RWPE2 (cell line): ENCODE measurements at regions not wholly inside any gene's neighbourhood (a gene's known extent, or its start where the extent isn't known, plus 50 kb on each side); places are given as distances from the start of the nearest gene placed in this dataset.

Source experiments
- ATAC-seq: fragments of 200-7000 bp; cut with Tn5 transposase; 3 replicates; pipeline ENCODE4 v1.9.1; 2021; ENCODE audit warnings: low read depth
- DNase-seq: peaks from one replicate; pipeline ENCODE4 v3.0.0-alpha.2; 2020; ENCODE audit warnings: low spot score
- H3K27ac ChIP-seq: fragments of 450-650 bp; 2 replicates; pipeline ENCODE4 v1.5.1; 2017; ENCODE audit warnings: mild to moderate bottlenecking; ENCODE audit not compliant: poor library complexity, severe bottlenecking
- H3K27me3 ChIP-seq: fragments of 250-450 bp; sonication (Bioruptor Pico); 2 replicates; pipeline ENCODE4 v1.5.1; 2021; ENCODE audit warnings: mild to moderate bottlenecking, moderate library complexity; ENCODE audit not compliant: insufficient read depth, poor library complexity, severe bottlenecking
- H3K36me3 ChIP-seq: fragments of 250-450 bp; sonication (Bioruptor Pico); 2 replicates; pipeline ENCODE4 v1.5.1; 2020; ENCODE audit warnings: low read depth, mild to moderate bottlenecking, moderate library complexity
- H3K4me1 ChIP-seq: fragments of 250-450 bp; sonication (Bioruptor Pico); 2 replicates; pipeline ENCODE4 v1.5.1; 2021; ENCODE audit warnings: mild to moderate bottlenecking, moderate library complexity; ENCODE audit not compliant: insufficient read depth, poor library complexity, severe bottlenecking
- H3K4me3 ChIP-seq: fragments of 250-450 bp; sonication (Bioruptor Pico); 2 replicates; pipeline ENCODE4 v1.5.1; 2021; ENCODE audit warnings: mild to moderate bottlenecking, moderate library complexity; ENCODE audit not compliant: severe bottlenecking
- H3K9me3 ChIP-seq: fragments of 250-450 bp; sonication (Bioruptor Pico); 2 replicates; pipeline ENCODE4 v1.5.1; 2021; ENCODE audit warnings: mild to moderate bottlenecking, moderate library complexity; ENCODE audit not compliant: severe bottlenecking
- TF ChIP-seq, protein P1 (sequence below): fragments of 450-650 bp; IDR thresholded peaks from one replicate; pipeline ENCODE4 v1.5.1; 2017; ENCODE audit warnings: mild to moderate bottlenecking, moderate library complexity; ENCODE audit not compliant: poor library complexity, severe bottlenecking

DNA sequence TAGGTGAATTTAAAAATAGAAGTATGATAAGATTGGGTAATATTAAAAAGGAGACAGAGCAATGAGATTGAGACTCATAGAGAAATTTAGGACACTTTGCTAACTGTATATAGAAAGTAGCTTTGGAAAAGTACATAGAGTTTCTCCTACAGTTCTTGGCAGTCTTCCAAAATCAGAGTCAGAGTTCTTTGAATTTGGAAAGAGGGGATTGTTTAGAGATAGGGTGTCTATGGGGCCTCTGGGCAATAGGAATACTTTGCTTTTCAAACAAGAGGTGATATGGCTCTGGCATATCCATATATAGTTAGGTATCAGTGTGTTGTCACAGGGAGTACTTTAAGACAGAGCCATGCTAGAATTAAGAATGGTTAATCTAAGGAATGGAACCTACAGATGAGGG, 477.1 kb upstream of the KCNMB2 start:
- Histone ChIP-seq H3K9me3 (no peaks in the 10 kb centered on the region), H3K27me3 (no peaks in the 10 kb centered on the region)
- TF ChIP-seq, protein P1, sequence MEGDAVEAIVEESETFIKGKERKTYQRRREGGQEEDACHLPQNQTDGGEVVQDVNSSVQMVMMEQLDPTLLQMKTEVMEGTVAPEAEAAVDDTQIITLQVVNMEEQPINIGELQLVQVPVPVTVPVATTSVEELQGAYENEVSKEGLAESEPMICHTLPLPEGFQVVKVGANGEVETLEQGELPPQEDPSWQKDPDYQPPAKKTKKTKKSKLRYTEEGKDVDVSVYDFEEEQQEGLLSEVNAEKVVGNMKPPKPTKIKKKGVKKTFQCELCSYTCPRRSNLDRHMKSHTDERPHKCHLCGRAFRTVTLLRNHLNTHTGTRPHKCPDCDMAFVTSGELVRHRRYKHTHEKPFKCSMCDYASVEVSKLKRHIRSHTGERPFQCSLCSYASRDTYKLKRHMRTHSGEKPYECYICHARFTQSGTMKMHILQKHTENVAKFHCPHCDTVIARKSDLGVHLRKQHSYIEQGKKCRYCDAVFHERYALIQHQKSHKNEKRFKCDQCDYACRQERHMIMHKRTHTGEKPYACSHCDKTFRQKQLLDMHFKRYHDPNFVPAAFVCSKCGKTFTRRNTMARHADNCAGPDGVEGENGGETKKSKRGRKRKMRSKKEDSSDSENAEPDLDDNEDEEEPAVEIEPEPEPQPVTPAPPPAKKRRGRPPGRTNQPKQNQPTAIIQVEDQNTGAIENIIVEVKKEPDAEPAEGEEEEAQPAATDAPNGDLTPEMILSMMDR: no peak

DNA sequence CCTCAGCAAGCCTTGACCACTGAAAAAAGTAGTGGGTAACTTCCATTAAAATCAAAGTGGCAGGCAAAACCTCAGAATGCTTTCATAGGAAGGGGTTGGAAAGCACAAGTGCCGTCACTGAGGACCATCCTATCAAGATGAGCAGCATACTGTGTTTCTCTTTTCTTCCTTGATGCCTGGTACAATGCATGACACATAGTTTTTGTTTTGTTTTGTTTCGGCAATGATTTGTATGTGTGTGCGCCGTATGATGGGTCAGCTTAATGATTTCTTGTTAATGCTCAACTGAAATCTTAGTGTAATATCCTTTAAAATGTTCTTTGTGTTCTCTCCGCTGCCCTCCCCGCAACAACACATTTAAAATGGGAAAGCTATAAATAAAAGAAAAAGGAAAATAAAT, 476.4 kb upstream of the KCNMB2 start:
- Histone ChIP-seq H3K27me3 (no peaks in the 10 kb centered on the region), H3K4me3 (no peak overlapping the region), H3K27ac (no peak overlapping the region), H3K4me1 (no peaks in the 10 kb centered on the region), H3K9me3 (no peaks in the 10 kb centered on the region), H3K36me3 (no peaks in the 10 kb centered on the region)
- no peak for DNase-seq
- no peak for ATAC-seq
- TF ChIP-seq, protein P1: no peak

More for the DNA sequence above, 477.1 kb upstream of the KCNMB2 start:
- H3K36me3 ChIP-seq: no peaks in the 10 kb centered on the region
- DNase-seq (no peak), ATAC-seq (no peak)
- H3K4me3 ChIP-seq: no peak overlapping the region
- H3K4me1 ChIP-seq: no peaks in the 10 kb centered on the region
- no peak overlapping the region for H3K27ac ChIP-seq

GRCh38 chr3:178060407-178060806, 475.8 kb upstream of the KCNMB2 start:
- no peak overlapping the region for H3K27ac ChIP-seq
- no peak overlapping the region for H3K4me3 ChIP-seq
- H3K36me3 ChIP-seq: no peaks in the 10 kb centered on the region
- no peak for ATAC-seq
- no peaks in the 10 kb centered on the region for H3K27me3 ChIP-seq
- DNase-seq: no peak
- no peaks in the 10 kb centered on the region for H3K4me1 ChIP-seq
- TF ChIP-seq, protein P1: no peak
- H3K9me3 ChIP-seq: no peaks in the 10 kb centered on the region

DNA sequence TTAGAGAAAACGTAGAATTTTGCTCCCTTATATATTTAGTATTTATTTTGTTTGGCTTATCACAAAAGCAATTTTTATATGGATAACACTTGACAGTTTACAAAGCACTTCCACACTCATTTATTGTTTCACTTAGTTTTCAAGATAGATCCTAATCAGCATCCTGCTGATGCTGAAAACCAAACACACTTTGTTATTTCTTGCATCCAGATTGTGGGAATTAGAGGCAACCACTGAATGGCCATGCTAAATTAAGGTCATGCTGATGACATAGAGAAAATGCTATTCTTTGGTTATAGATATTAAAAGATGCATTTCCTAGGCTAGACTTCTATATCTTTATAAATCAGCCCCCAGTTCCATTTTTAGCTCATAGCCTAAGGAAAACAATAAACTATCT, 474.1 kb upstream of the KCNMB2 start:
- Histone ChIP-seq H3K4me1 (no peaks in the 10 kb centered on the region), H3K27me3 (no peaks in the 10 kb centered on the region), H3K27ac (no peak overlapping the region), H3K36me3 (no peaks in the 10 kb centered on the region), H3K4me3 (no peak overlapping the region), H3K9me3 (no peaks in the 10 kb centered on the region)
- TF ChIP-seq, protein P1: no peak
- no peak for ATAC-seq
- DNase-seq: no peak

GRCh38 chr3:178063461-178063860, 472.8 kb upstream of the KCNMB2 start:
- H3K36me3 ChIP-seq: no peaks in the 10 kb centered on the region
- H3K27ac ChIP-seq: no peak overlapping the region
- no peaks in the 10 kb centered on the region for H3K4me1 ChIP-seq
- DNase-seq (no peak), ATAC-seq (peak; percentile 46; the same call in 1 of the 3 replicates)
- no peaks in the 10 kb centered on the region for H3K27me3 ChIP-seq
- TF ChIP-seq, protein P1: no peak
- H3K4me3 ChIP-seq: no peak overlapping the region
- H3K9me3 ChIP-seq: no peaks in the 10 kb centered on the region
